ENCODE measurements at regions not wholly inside any gene's neighbourhood (a gene's known extent, or its start where the extent isn't known, plus 50 kb on each side); places are given as distances from the start of the nearest gene placed in this dataset.

DNA sequence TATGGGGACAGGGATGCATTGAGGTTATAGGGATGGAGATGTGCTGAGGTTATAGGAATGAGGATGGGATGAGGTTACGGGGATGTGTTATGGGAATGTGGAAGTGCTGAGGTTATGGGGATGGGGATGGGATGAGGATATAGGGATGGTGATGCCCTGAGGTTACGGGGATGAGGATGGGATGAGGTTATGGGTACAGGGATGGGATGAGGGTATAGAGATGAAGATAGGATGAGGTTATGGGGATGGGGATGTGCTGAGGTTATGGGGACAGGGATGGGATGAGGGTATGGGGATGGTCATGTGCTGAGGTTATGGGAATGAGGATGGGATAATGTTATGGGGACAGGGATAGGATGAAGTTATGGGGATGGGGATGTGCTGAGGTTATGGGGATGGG lies 542.8 kb downstream of the CDH26 start:
- ATAC-seq (no peak), FAIRE-seq (no peak), DNase-seq (ENCODE audit: low read depth in 1 of 2, low spot score in 1 of 2) (no peak)
- TF ChIP-seq EHMT2 (IDR thresholded peaks at IDR 0.05; ENCODE audit: low read depth): no peak
- no peak for TF ChIP-seq ZSCAN20 (CRISPR knock-in tag; IDR thresholded peaks at IDR 0.05)
- no peak for TF ChIP-seq RARB (CRISPR knock-in tag; IDR thresholded peaks at IDR 0.05)
- CTCF ChIA-PET: no interaction called here
- Histone ChIP-seq H3K9me3 (no peaks in the 10 kb centered on the region), H3K4me3 (no peak overlapping the region), H3K4me2 (no peak overlapping the region), H3K27ac (no peak overlapping the region), H3K4me1 (no peaks in the 10 kb centered on the region)
- WGBS (ENCODE audit: missing lambda C conversion rate): 0% methylated on average over 2 of the region's 2 CpGs
- POLR2A ChIA-PET: no interaction called here

DNA sequence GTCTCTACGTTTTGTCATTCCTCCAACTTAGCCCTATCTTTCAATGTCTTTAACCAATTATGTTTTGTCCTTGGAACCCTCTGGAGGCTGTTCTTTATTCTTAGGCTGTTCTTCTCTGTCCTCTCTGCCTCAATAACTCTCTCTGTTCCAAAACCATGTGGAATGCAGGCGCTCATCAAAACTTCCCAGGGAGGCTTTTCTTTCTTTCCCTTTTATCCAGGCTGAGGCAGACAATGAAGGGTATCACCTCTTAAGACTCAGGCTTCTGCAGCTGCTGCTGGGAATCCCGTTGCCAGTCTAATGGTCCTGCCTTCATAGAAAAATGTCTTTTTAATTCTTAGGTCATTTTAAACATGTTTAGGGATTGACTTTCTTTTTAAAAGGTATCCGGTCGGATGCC lies 544.7 kb downstream of the CDH26 start:
- H3K4me1 ChIP-seq: no peaks in the 10 kb centered on the region
- ATAC-seq (no peak), FAIRE-seq (no peak), DNase-seq (ENCODE audit: low read depth in 1 of 2, low spot score in 1 of 2) (no peak)
- no peak for TF ChIP-seq MAZ (IDR thresholded peaks at IDR 0.05; ENCODE audit: borderline replicate concordance, low read depth, low read length)
- no peak for TF ChIP-seq NFE2L2 (conservative IDR thresholded peaks at IDR 0.05; ENCODE audit: low read length)
- no peak for TF ChIP-seq TP53 (CRISPR knock-in tag; IDR thresholded peaks at IDR 0.05)
- TF ChIP-seq TFCP2L1 (CRISPR knock-in tag; IDR thresholded peaks at IDR 0.05): no peak
- no peak for TF ChIP-seq NR3C1 (IDR thresholded peaks at IDR 0.05)
- TF ChIP-seq SMC3 (IDR thresholded peaks at IDR 0.05): no peak
- no peak for TF ChIP-seq BHLHE40 (IDR thresholded peaks at IDR 0.05; ENCODE audit: low read depth, low read length)
- no peak for TF ChIP-seq SREBF2 (IDR thresholded peaks at IDR 0.05)
- TF ChIP-seq POLR2A (IDR thresholded peaks at IDR 0.05; ENCODE audit: low read length): no peak
- TF ChIP-seq ZSCAN20 (CRISPR knock-in tag; IDR thresholded peaks at IDR 0.05): no peak
- no peak for TF ChIP-seq HOXB13 (CRISPR knock-in tag; IDR thresholded peaks at IDR 0.05; ENCODE audit: low read depth)
- TF ChIP-seq, protein P1, sequence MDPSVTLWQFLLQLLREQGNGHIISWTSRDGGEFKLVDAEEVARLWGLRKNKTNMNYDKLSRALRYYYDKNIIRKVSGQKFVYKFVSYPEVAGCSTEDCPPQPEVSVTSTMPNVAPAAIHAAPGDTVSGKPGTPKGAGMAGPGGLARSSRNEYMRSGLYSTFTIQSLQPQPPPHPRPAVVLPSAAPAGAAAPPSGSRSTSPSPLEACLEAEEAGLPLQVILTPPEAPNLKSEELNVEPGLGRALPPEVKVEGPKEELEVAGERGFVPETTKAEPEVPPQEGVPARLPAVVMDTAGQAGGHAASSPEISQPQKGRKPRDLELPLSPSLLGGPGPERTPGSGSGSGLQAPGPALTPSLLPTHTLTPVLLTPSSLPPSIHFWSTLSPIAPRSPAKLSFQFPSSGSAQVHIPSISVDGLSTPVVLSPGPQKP (IDR thresholded peaks at IDR 0.05; ENCODE audit: low read depth, low read length): no peak
- TF ChIP-seq KDM1A (IDR thresholded peaks at IDR 0.05; ENCODE audit: low read depth): no peak
- no peak overlapping the region for H3K27ac ChIP-seq
- 23% methylated on average over 5 of the region's 5 CpGs for WGBS (ENCODE audit: missing lambda C conversion rate)
- H3K4me2 ChIP-seq: no peak overlapping the region
- POLR2A ChIA-PET: no interaction called here
- CTCF ChIA-PET: no interaction called here
- H3K4me3 ChIP-seq: no peak overlapping the region
- no peaks in the 10 kb centered on the region for H3K9me3 ChIP-seq

DNA sequence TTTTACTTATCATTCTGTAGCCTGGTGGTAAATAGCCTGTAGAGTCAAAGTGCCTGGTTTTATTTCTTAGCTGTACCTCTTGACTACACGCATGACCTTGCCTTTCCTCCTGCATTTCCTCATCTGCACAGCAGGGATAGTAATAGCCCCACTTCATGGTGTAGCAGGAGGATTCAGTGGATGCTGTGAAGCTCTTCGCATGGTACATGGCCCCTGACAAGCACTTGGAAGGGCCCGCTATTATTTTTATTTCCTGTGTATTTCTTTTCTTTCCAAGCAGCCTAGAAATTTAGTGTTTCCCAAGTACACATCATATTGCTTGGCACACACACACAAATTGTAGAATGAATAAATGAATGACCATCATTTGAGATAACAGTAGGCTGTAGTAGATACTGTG lies 547.2 kb downstream of the CDH26 start:
- Histone ChIP-seq H3K27ac (no peak overlapping the region), H3K4me1 (no peaks in the 10 kb centered on the region), H3K4me3 (no peak overlapping the region), H3K9me3 (no peaks in the 10 kb centered on the region), H3K4me2 (no peak overlapping the region)
- TF ChIP-seq NPAS2 (CRISPR knock-in tag; IDR thresholded peaks at IDR 0.05; ENCODE audit: borderline replicate concordance) (no peak), MAFK (IDR thresholded peaks at IDR 0.05; ENCODE audit: partially characterized antibody) (no peak), ZNF302 (CRISPR knock-in tag; IDR thresholded peaks at IDR 0.05) (no peak), HOXB5 (CRISPR knock-in tag; IDR thresholded peaks at IDR 0.05) (no peak), BHLHE40 (IDR thresholded peaks at IDR 0.05; ENCODE audit: low read depth, low read length) (no peak), CBX2 (IDR thresholded peaks at IDR 0.05; ENCODE audit: borderline replicate concordance, low read depth) (no peak), NR3C1 (IDR thresholded peaks at IDR 0.05) (no peak)
- no peak for FAIRE-seq
- WGBS (ENCODE audit: missing lambda C conversion rate): 1% methylated on average over 3 of the region's 3 CpGs
- DNase-seq (ENCODE audit: low read depth in 1 of 2, low spot score in 1 of 2): no peak
- CTCF ChIA-PET: interaction anchor here (1.1 kb wide), 1 partner anchor 94 kb away, joined by 3 read pairs; no protein-coding TSS in a partner anchor
- no peak for ATAC-seq
- POLR2A ChIA-PET: no interaction called here

DNA sequence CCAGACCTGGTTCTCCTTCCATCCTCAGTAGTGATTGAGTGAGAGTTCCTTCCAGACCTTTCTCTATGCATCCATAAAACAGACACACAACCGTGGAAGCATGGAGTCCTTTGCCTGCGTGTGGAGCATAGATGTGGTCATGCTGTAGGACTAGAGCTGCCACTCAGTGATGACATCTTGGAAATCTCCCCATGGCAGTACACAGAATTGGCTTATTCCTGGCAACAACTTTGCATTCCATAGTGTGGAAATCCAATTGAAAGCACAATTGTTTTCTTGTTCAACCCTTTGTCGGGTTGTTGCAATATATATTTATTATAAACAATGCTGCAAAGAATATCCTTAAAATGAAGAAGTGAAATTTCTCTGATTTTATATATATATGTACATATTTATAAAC lies 547.8 kb downstream of the CDH26 start:
- Histone ChIP-seq H3K4me1 (no peaks in the 10 kb centered on the region), H3K9me3 (no peaks in the 10 kb centered on the region), H3K4me2 (no peak overlapping the region), H3K4me3 (no peak overlapping the region), H3K27ac (no peak overlapping the region)
- no peak for TF ChIP-seq HDAC2 (IDR thresholded peaks at IDR 0.05)
- TF ChIP-seq KDM5A (IDR thresholded peaks at IDR 0.05): no peak
- TF ChIP-seq FOSL2 (IDR thresholded peaks at IDR 0.05): no peak
- no peak for TF ChIP-seq FOSL2 (CRISPR knock-in tag; IDR thresholded peaks at IDR 0.05)
- TF ChIP-seq RAD21 (conservative IDR thresholded peaks at IDR 0.05 in 1 of 2, IDR thresholded peaks at IDR 0.05 in 1 of 2): no peak
- no peak for TF ChIP-seq NR3C1 (IDR thresholded peaks at IDR 0.05)
- no peak for TF ChIP-seq CBX2 (IDR thresholded peaks at IDR 0.05; ENCODE audit: borderline replicate concordance, low read depth)
- TF ChIP-seq POLR2AphosphoS2 (conservative IDR thresholded peaks at IDR 0.05; ENCODE audit: low read length): no peak
- POLR2A ChIA-PET: no interaction called here
- FAIRE-seq (no peak), ATAC-seq (no peak), DNase-seq (ENCODE audit: low read depth in 1 of 2, low spot score in 1 of 2) (no peak)
- CTCF ChIA-PET: interaction anchor here (1.1 kb wide), 1 partner anchor 93 kb away, joined by 3 read pairs; no protein-coding TSS in a partner anchor
- 16% methylated on average over 3 of the region's 3 CpGs for WGBS (ENCODE audit: missing lambda C conversion rate)
